ENCODE measurements at regions not wholly inside any gene's neighbourhood (a gene's known extent, or its start where the extent isn't known, plus 50 kb on each side); places are given as distances from the start of the nearest gene placed in this dataset.

GRCh38 chr13:109625156-109625555 is 161.2 kb downstream of the IRS2 start:
- Histone ChIP-seq H3K27ac (ENCODE audit: insufficient read length, low read depth, low read length) (no peak overlapping the region), H4K8ac (replicated peaks; ENCODE audit: insufficient read length, low read depth, low read length) (no peak overlapping the region), H2BK12ac (ENCODE audit: insufficient read length, low read depth, low read length) (no peak overlapping the region), H3K27me3 (ENCODE audit: insufficient read depth, low read length) (no peaks in the 10 kb centered on the region), H3K14ac (ENCODE audit: insufficient read depth, low read length) (no peak overlapping the region), H2AFZ (ENCODE audit: low read length) (no peak overlapping the region), H3K23ac (ENCODE audit: insufficient read length, low read depth, low read length) (no peak overlapping the region), H2AK5ac (ENCODE audit: insufficient read length, low read length) (no peak overlapping the region), H4K91ac (ENCODE audit: insufficient read length, low read depth, low read length) (no peak overlapping the region), H4K20me1 (ENCODE audit: control insufficient read depth, insufficient read depth, insufficient read length) (no peaks in the 10 kb centered on the region), H3K79me1 (ENCODE audit: insufficient read depth, low read depth, low read length, poor library complexity, severe bottlenecking) (no peaks in the 10 kb centered on the region), H3K4me2 (ENCODE audit: insufficient read depth, insufficient read length, low read length) (no peak overlapping the region), H2BK5ac (ENCODE audit: insufficient read length, low read length) (no peak overlapping the region), H2BK20ac (ENCODE audit: low read depth, low read length, poor library complexity, severe bottlenecking) (no peak overlapping the region), H3K9me3 (ENCODE audit: control insufficient read depth, low read depth, low read length) (no peaks in the 10 kb centered on the region), H3T11ph (ENCODE audit: low read length) (no peak overlapping the region), H3K79me2 (ENCODE audit: insufficient read depth, low read length) (no peaks in the 10 kb centered on the region), H3K56ac (ENCODE audit: insufficient read length, low read depth, low read length) (no peak overlapping the region), H2BK120ac (ENCODE audit: low read depth, low read length, poor library complexity, severe bottlenecking) (no peak overlapping the region), H2BK15ac (ENCODE audit: low read depth, low read length) (no peak overlapping the region), H3K4me1 (ENCODE audit: insufficient read depth, low read length) (no peaks in the 10 kb centered on the region; the same call in 1 of the 2 replicates), H3K4ac (ENCODE audit: low read depth, low read length) (no peak overlapping the region), H4K5ac (ENCODE audit: insufficient read length, low read depth, low read length) (no peak overlapping the region), H3K23me2 (ENCODE audit: insufficient read length, low read depth, low read length, poor library complexity, severe bottlenecking) (no peaks in the 10 kb centered on the region), H3K9ac (ENCODE audit: extremely low read depth, insufficient read length, low read length) (no peak overlapping the region), H3K18ac (ENCODE audit: insufficient read length, low read depth, low read length) (no peak overlapping the region)
- Mint-ChIP-seq H3K27me3 (ENCODE audit: low read depth) (no peaks in the 10 kb centered on the region; the same call in 1 of the 2 replicates), H3K36me3 (ENCODE audit: insufficient read depth in 1 of 3, low read depth in 3 of 3) (no peaks in the 10 kb centered on the region), H3K27ac (no peak overlapping the region), H3K9me3 (no peaks in the 10 kb centered on the region), H3K4me1 (peaks cover 13 to 14% of the 10 kb centered on the region in 2 experiments), H3K4me3 (no peak overlapping the region)
- TF ChIP-seq CTCF (conservative IDR thresholded peaks at IDR 0.05) = no peak
- no CpG with 5 or more reads among the region's 1 CpG for WGBS (ENCODE audit: extremely low coverage, insufficient read length, low lambda C conversion rate)
- no peak for DNase-seq

Measured in H9 (cell line).